Fibroblast of skin of right quadriceps (primary cell): ENCODE measurements at regions not wholly inside any gene's neighbourhood (a gene's known extent, or its start where the extent isn't known, plus 50 kb on each side); places are given as distances from the start of the nearest gene placed in this dataset.
"Not testable (repeated sequence)": the region's sequence is repeated elsewhere in the genome, so short reads cannot be mapped to it uniquely, and the experiment has no call there.

Experiments
- DNase-seq: peaks from one replicate; pipeline ENCODE4 v3.0.0-alpha.2; 2013

- peak; percentile 14 for DNase-seq
Observed at GRCh38 chr20:7728338-7728737, 211.9 kb downstream of the HAO1 start.

GRCh38 chr20:7734216-7734615 lies 206.0 kb downstream of the HAO1 start:
- no peak for DNase-seq

DNA sequence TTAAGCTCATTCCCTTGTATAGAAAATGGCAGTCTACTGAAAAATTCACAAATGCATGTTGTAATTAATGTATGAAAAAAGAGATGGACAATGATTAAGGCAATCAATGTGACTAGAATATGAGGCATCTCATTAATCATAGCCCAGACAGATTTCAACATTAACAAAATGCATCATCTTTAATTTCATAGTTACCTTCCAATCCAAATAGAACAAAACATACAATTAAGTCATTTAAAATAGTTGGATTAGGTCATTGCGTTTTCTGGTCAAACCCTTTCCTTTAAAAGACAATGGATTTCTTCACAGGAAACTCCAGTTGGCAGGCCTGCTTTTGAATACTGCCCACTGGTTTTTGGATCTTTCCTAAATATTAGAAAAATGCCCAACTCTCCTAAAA lies 203.9 kb downstream of the HAO1 start:
- no peak for DNase-seq

GRCh38 chr20:7741866-7742265 lies 198.4 kb downstream of the HAO1 start:
- DNase-seq = no peak

DNA sequence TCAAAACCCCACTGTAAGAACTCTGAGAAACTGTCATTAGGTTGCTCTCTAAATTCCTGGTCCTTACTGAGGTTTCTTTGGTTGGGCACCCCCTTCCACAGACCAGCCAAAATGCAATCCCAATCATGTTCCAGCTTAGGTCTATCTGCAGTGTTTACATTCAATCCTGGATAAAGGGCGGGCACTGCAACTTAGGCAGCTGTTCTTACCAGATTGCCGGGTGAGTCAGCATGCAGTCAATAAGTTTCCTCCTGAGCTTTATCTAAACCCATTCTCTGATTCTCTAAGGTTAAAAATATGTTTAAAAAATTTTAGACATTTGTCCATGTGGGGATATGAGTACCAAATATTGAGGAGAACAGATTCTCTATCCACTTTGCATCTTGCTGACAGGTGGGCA lies 197.8 kb downstream of the HAO1 start:
- DNase-seq = peak; percentile 39

DNA sequence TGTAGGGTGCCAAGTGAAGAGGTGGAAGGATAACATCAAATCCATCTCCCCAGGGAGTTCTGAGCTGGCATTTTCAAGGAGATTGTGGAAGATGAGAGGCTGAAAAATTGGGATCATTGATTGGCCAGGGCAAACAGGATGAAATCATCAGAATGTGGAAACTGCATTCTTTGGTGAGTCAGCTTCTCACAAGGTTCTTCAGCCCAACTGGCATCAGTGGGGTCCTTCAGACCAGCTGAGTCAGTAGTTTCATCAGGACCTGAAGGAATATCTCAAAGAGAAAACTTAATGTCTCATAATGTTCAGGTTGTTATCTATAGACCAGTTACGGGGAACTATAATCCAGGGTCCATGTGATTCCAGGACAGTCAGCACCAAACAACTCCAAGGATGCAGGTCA lies 195.8 kb downstream of the HAO1 start:
- peak; percentile 69 for DNase-seq

DNA sequence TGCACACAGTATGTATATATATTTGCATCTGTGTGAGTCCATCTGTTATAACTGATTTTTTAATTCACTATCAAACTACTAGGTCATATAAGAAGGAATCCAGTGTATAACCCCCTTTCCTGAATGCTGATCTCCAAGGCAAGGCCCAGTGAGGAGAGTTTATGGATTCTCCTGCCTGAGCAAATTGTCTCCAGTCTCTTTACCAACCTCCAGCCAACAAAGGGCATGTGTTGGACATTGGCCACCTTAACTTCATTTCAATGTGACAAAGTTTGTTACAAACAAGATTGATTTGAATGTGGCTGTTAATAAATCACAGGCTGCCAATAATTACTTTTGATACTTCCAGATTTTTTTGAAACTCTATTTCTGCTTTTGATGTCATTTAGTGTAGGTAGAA lies 191.6 kb downstream of the HAO1 start:
- DNase-seq = no peak

DNA sequence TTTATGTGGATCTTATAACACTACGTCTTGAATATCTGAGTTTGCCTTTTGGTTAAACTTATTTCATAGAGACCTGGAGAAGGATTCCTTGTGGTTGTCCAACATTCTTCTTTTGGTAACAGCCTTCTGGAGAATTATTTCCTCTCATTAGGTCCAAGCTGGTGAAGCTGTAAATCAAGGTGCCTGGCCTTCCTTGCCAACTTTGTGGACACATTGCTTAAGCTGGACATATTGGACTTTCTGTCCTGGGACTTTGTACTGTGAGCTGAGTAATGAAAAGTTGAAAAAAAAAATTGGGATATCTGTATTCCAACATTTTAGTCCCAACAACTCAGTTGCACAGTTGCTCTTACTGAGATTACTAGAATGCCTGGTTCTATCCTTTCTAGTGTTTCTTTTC lies 186.2 kb downstream of the HAO1 start:
- DNase-seq = no peak

GRCh38 chr20:7758406-7758805 lies 181.9 kb downstream of the HAO1 start:
- DNase-seq = peak; percentile 49

DNA sequence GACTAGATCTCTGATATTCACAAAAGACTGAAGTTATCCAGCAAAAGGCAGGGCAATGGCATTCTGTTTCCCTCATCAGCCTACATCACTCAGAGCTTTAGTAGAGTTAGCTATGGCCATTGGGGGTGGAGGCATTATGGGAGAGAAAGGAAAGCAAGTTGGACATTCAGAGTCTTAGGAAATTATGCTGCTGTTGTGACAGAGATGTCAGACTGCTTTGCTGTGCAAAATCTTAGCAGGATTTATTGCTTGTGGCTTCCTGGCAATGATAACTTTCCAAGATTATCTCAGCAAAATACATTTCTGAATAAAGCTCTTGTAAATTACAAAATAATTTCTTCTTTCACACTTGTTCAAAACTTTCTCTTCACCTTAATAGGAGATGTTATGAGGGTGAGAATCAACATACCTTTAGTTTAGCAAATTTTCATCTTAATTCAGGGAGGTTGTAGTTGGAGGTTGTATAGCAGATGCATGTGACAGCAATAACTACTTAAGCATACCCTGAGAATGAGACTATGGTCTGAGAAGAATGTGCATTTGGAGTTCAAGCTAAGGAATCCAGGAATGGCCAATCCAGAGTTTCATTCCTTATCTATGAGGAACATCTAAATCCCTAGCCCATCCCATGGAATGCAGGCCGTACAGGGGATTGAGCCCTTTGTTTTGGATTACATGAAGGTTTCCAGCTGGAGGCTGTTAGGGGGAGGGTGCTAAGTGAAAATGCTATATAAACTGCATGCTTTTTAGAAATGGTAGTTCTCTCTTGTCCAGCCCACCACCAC lies 179.8 kb downstream of the HAO1 start:
- peak; percentile 69 for DNase-seq

- DNase-seq = no peak
Observed at GRCh38 chr20:7765221-7765620, 175.0 kb downstream of the HAO1 start.

- no peak for DNase-seq
Observed at GRCh38 chr20:7770046-7770445, 170.2 kb downstream of the HAO1 start.

DNA sequence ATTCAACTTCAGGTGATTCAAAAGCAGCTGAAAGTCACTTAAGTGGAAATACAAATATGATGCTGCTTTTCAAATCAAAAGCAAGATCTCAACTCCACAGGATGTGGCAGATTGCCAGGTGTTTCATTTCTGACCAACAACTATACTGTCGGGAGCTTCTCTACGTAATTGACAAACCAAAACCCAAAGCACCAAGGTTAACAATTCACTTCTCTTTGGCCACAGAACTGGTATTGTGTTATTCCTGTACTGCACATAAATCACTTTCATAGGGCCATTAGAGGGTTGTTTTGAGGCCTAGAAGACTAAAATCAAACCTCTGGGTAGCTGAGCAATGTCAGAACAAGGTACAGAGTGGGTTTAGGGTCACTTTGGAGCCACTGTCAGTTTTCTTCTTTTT lies 169.7 kb downstream of the HAO1 start:
- no peak for DNase-seq

DNA sequence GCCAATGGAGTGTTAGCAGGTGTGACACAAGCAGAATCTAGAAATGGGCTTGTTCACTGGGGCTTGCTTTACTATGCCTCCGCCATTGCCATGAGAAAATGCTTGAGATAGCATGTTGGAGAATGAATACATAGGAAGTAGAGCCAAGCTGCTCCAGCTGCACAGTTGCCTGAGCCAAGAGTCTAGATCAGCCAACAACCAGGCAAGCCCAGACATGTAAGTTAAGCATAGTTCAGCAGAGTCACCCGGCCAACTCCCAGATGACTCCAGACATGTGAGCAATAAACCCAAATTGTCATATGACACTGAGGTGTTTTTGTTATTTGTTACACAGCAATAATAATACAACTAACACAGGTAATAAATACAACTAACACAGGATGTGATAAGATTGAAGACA lies 167.9 kb downstream of the HAO1 start:
- DNase-seq = no peak

DNA sequence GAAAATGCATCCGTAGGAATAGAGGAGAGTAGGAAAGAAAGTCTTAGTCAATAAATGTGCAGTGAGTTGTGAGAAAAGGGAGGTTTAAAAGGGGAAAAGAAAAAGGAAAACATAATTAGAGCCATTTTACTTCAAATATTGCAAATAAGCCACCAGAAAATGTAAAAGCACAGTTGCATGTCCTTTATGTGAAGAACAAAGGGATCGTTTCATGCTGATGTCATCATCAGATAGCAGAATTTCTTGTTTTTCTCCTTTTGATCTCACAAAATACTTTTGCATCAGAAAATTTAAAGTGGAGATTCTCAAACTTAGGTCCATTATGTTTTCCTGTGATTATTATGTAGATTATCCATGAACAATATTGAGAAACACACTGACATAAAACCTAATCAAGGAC lies 166.7 kb downstream of the HAO1 start:
- DNase-seq = no peak

DNA sequence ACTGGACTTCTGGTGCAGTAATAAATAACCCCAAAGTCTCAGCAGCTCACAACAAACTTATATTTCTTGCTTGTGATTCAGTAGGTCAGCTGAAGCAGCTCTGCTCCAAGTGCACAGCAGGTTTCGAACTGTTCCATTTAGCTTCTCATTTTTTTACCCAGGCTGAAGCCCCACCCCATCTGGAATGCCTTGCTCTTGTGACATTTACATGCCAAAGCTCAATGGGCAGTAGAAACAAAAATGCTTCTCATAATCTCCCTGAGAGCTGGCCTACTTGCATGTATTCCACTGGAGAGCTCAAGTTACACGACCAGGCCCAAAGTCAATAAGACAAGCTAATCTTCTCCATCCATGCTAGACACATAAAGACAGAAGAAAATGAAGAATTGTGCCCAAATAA lies 165.2 kb downstream of the HAO1 start:
- no peak for DNase-seq

GRCh38 chr20:7776148-7776547 lies 164.1 kb downstream of the HAO1 start:
- no peak for DNase-seq

- peak; percentile 17 for DNase-seq
Observed at GRCh38 chr20:7790189-7790588, 150.1 kb downstream of the HAO1 start.

GRCh38 chr20:7792150-7792869 lies 147.9 kb downstream of the HAO1 start:
- no peak for DNase-seq

GRCh38 chr20:7798176-7798575 lies 142.1 kb downstream of the HAO1 start:
- peak; percentile 8 for DNase-seq

GRCh38 chr20:7799862-7800261 lies 140.4 kb downstream of the HAO1 start:
- DNase-seq = no peak

DNA sequence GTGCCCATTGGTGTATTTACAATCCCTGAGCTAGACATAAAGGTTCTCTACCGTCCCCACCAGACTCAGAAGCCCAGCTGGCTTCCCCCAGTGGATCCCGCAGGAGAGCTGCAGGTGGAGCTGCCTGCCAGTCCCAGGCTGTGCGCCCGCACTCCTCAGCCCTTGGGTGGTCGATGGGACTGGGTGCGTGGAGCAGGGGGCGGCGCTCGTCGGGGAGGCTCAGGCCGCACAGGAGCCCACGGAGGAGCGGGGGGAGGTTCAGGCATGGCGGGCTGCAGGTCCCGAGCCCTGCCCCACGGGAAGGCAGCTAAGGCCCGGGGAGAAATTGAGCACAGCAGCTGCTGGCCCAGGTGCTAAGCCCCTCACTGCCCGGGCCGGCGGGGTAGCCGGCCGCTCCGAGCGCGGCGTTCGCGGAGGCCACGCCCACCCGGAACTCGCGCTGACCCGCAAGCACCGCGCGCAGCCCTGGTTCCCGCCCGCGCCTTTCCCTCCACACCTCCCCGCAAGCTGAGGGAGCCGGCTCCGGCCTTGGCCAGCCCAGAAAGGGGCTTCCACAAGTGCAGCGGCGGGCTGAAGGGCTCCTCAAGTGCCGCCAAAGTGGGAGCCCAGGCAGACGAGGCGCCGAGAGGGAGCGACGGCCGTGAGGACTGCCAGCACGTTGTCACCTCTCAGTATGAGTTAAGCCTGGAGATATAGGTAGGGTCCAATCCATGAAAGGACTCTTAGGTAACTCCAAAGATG lies 136.7 kb downstream of the HAO1 start:
- not testable (repeated sequence) for DNase-seq

DNA sequence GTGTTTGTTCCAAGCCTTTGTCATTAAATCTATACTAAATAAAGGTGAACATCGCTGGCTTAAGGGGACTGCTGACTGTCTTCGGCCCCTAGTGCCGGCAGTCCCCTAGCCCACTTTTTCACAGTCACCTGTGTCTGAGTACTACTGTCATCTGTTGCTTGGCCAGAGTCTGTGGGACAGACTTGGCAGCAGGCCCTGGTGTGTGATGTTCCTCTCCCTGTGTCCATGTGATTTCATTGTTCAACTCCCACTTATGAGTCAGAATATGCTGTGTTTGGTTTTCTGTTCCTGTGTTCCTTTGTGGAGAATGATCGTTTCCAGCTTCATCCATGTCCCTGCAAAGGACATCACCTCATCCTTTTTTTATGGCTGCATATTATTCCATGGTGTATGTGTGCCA lies 133.4 kb downstream of the HAO1 start:
- DNase-seq = no peak

DNA sequence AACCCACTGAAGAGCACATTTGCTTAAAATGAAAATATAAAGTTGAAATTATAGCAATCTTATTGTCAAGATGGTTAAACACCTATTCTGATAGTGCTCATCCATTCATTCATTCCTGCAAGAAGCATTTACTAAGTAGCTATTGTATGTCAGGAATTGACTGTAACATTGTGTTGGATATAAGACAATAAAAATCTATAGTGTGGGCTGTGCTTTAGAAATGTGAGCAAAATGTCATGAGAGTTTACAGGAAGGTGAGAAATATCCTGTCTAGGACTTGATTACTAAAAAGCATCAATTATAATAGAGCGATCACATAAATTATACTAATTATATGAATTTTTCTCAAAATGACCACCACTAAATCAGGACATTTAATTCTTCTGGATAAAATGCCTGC lies 123.0 kb downstream of the HAO1 start:
- DNase-seq = no peak
